ENCODE measurements at regions not wholly inside any gene's neighbourhood (a gene's known extent, or its start where the extent isn't known, plus 50 kb on each side); places are given as distances from the start of the nearest gene placed in this dataset.
"Not testable (repeated sequence)": the region's sequence is repeated elsewhere in the genome, so short reads cannot be mapped to it uniquely, and the experiment has no call there.

GRCh38 chr5:56383761-56384160 lies 150.6 kb upstream of the ANKRD55 start:
- Mint-ChIP-seq H3K4me3 (no peak overlapping the region), H3K27ac (no peak overlapping the region), H3K27me3 (peaks cover 4% of the 10 kb centered on the region), H3K36me3 (ENCODE audit: low read depth) (no peaks in the 10 kb centered on the region), H3K9me3 (no peaks in the 10 kb centered on the region), H3K4me1 (no peaks in the 10 kb centered on the region)
- DNase-seq: no peak
- CTCF ChIA-PET: no interaction called here
- POLR2A ChIA-PET: interaction anchor here (0.7 to 1.3 kb wide), 2 partner anchors 10 to 434 kb away, joined by 3 read pairs; no protein-coding TSS in a partner anchor

- Mint-ChIP-seq H3K36me3 (ENCODE audit: low read depth) (no peaks in the 10 kb centered on the region), H3K9me3 (no peaks in the 10 kb centered on the region), H3K27ac (no peak overlapping the region), H3K27me3 (peaks cover 4% of the 10 kb centered on the region), H3K4me1 (no peaks in the 10 kb centered on the region), H3K4me3 (no peak overlapping the region)
- CTCF ChIA-PET: no interaction called here
- POLR2A ChIA-PET: interaction anchor here (1.3 kb wide), 1 partner anchor 10 kb away, joined by 3 read pairs; no protein-coding TSS in a partner anchor
- no peak for DNase-seq
These were observed 149.8 kb upstream of the ANKRD55 start for GRCh38 chr5:56382896-56383295.

DNA sequence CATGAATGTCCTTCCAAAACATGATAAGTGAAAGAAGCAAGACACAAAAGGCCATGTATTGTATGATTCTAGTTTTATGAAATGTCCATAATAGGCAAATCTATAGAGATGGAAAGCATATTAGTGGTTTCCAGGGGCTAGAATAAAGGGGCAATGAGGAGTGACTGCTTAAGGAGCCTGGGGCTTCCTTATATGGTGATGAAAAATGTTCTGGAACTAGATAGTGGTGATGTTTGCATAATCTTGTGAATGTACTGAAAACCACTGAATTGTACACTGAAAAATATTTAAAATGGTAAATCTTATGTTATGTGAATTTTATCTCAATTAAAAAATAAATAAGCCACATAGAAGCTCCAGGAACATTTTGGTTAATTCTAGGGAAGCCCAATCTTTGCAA lies 144.4 kb upstream of the ANKRD55 start:
- Mint-ChIP-seq H3K4me3 (no peak overlapping the region), H3K9me3 (peaks cover 6% of the 10 kb centered on the region), H3K27ac (no peak overlapping the region), H3K27me3 (peaks cover 4% of the 10 kb centered on the region), H3K36me3 (ENCODE audit: low read depth) (peaks cover 5% of the 10 kb centered on the region), H3K4me1 (no peaks in the 10 kb centered on the region)
- ChIA-PET POLR2A (no interaction called here), CTCF (no interaction called here)
- no peak for DNase-seq

GRCh38 chr5:56376128-56376527 lies 143.0 kb upstream of the ANKRD55 start:
- no peak overlapping the region for H3K4me3 Mint-ChIP-seq
- H3K27ac Mint-ChIP-seq: no peak overlapping the region
- POLR2A ChIA-PET: no interaction called here
- CTCF ChIA-PET: interaction anchor here (0.6 kb wide), 1 partner anchor 963 kb away, joined by 4 read pairs; no protein-coding TSS in a partner anchor
- H3K36me3 Mint-ChIP-seq (ENCODE audit: low read depth): peaks cover 5% of the 10 kb centered on the region
- no peak for DNase-seq
- H3K4me1 Mint-ChIP-seq: no peaks in the 10 kb centered on the region
- peaks cover 6% of the 10 kb centered on the region for H3K9me3 Mint-ChIP-seq
- no peaks in the 10 kb centered on the region for H3K27me3 Mint-ChIP-seq

GRCh38 chr5:56375011-56375410 lies 141.9 kb upstream of the ANKRD55 start:
- Mint-ChIP-seq H3K36me3 (ENCODE audit: low read depth) (peaks cover 5% of the 10 kb centered on the region), H3K4me3 (no peak overlapping the region), H3K4me1 (no peaks in the 10 kb centered on the region), H3K27ac (no peak overlapping the region), H3K9me3 (peaks cover 6% of the 10 kb centered on the region), H3K27me3 (no peaks in the 10 kb centered on the region)
- DNase-seq: no peak
- ChIA-PET CTCF (no interaction called here), POLR2A (no interaction called here)

DNA sequence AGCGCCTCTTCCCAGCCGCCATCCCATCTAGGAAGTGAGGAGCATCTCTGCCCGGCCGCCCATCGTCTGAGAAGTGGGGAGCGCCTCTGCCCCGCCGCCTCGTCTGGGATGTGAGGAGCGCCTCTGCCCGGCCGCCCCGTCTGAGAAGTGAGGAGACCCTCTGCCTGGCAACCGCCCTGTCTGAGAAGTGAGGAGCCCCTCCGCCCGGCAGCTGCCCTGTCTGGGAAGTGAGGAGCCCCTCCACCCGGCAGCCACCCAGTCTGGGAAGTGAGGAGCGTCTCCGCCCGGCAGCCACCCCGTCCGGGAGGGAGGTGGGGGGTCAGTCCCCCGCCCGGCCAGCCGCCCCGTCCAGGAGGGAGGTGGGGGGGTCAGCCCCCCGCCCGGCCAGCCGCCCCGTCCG lies 139.4 kb upstream of the ANKRD55 start:
- H3K27ac Mint-ChIP-seq; H3K4me3 Mint-ChIP-seq; DNase-seq; H3K4me1 Mint-ChIP-seq; H3K27me3 Mint-ChIP-seq; H3K36me3 Mint-ChIP-seq (ENCODE audit: low read depth); POLR2A ChIA-PET; H3K9me3 Mint-ChIP-seq; CTCF ChIA-PET: not testable (repeated sequence)

GRCh38 chr5:56369361-56369811 lies 136.3 kb upstream of the ANKRD55 start:
- no peaks in the 10 kb centered on the region for H3K9me3 Mint-ChIP-seq
- ChIA-PET CTCF (no interaction called here), POLR2A (interaction anchor here (0.6 kb wide), 1 partner anchor 930 kb away, joined by 4 read pairs; no protein-coding TSS in a partner anchor)
- no peaks in the 10 kb centered on the region for H3K27me3 Mint-ChIP-seq
- no peaks in the 10 kb centered on the region for H3K4me1 Mint-ChIP-seq
- H3K4me3 Mint-ChIP-seq: no peak overlapping the region
- H3K36me3 Mint-ChIP-seq (ENCODE audit: low read depth): peaks cover 2% of the 10 kb centered on the region
- no peak overlapping the region for H3K27ac Mint-ChIP-seq
- DNase-seq: no peak

GRCh38 chr5:56367748-56368147 lies 134.6 kb upstream of the ANKRD55 start:
- no peak for DNase-seq
- Mint-ChIP-seq H3K27me3 (no peaks in the 10 kb centered on the region), H3K36me3 (ENCODE audit: low read depth) (no peaks in the 10 kb centered on the region), H3K4me3 (no peak overlapping the region), H3K4me1 (no peaks in the 10 kb centered on the region), H3K27ac (no peak overlapping the region), H3K9me3 (no peaks in the 10 kb centered on the region)
- CTCF ChIA-PET: no interaction called here
- POLR2A ChIA-PET: no interaction called here

DNA sequence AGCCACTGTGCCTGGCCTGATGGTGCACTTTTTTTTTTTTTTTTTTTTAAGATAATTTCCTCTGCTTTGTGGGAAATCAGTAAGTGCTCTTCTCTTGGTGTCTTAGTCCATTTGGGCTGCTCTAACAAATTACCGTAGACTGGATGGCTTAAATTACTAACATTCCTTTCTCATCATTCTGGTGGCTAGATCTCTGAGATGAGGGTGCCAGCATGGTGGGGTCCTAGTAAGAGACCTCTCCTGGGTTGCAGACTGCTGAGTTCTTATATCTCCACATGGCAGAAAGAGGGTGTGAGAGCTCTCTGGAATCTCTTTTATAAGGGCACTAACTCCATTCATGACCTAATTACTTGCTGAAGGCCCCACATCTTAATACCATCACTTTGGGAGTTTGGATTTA lies 133.9 kb upstream of the ANKRD55 start:
- Mint-ChIP-seq H3K27me3 (no peaks in the 10 kb centered on the region), H3K9me3 (no peaks in the 10 kb centered on the region), H3K36me3 (ENCODE audit: low read depth) (no peaks in the 10 kb centered on the region), H3K27ac (no peak overlapping the region), H3K4me3 (no peak overlapping the region), H3K4me1 (no peaks in the 10 kb centered on the region)
- no peak for DNase-seq
- ChIA-PET CTCF (interaction anchor here (0.7 kb wide), 1 partner anchor 1141 kb away, joined by 5 read pairs; no protein-coding TSS in a partner anchor), POLR2A (no interaction called here)

DNA sequence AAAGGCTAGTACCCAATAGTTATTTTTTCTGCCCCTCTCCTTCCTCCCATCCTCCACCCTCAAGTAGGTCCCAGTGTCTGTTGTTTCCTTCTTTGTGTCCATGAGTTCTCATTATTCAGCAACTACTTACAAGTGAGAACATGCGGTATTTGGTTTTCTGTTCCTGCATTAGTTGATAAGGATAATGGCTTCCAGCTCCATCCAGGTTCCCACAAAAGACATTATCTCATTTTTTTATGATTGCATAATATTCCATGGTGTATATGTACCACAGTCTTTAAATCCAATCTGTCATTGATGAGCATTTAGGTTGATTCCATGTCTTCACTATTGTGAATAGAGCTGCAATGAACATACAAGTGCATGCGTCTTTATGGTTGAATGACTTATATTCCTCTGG lies 128.3 kb upstream of the ANKRD55 start:
- H3K9me3 Mint-ChIP-seq: no peaks in the 10 kb centered on the region
- no peaks in the 10 kb centered on the region for H3K4me1 Mint-ChIP-seq
- no peaks in the 10 kb centered on the region for H3K27me3 Mint-ChIP-seq
- POLR2A ChIA-PET: no interaction called here
- CTCF ChIA-PET: no interaction called here
- DNase-seq: no peak
- H3K4me3 Mint-ChIP-seq: no peak overlapping the region
- H3K27ac Mint-ChIP-seq: no peak overlapping the region
- H3K36me3 Mint-ChIP-seq (ENCODE audit: low read depth): peaks cover 3% of the 10 kb centered on the region

GRCh38 chr5:56360816-56361215 lies 127.7 kb upstream of the ANKRD55 start:
- Mint-ChIP-seq H3K27ac (no peak overlapping the region), H3K36me3 (ENCODE audit: low read depth) (peaks cover 3% of the 10 kb centered on the region), H3K4me1 (no peaks in the 10 kb centered on the region), H3K9me3 (no peaks in the 10 kb centered on the region), H3K27me3 (no peaks in the 10 kb centered on the region), H3K4me3 (no peak overlapping the region)
- no peak for DNase-seq
- ChIA-PET CTCF (no interaction called here), POLR2A (no interaction called here)

- Mint-ChIP-seq H3K27ac (no peak overlapping the region), H3K9me3 (no peaks in the 10 kb centered on the region), H3K4me3 (no peak overlapping the region), H3K27me3 (no peaks in the 10 kb centered on the region), H3K36me3 (ENCODE audit: low read depth) (peaks cover 3% of the 10 kb centered on the region), H3K4me1 (no peaks in the 10 kb centered on the region)
- DNase-seq: no peak
- POLR2A ChIA-PET: no interaction called here
- CTCF ChIA-PET: no interaction called here
These were observed 126.9 kb upstream of the ANKRD55 start for GRCh38 chr5:56359809-56360685.

GRCh38 chr5:56358703-56359681 lies 125.9 kb upstream of the ANKRD55 start:
- Mint-ChIP-seq H3K4me3 (no peak overlapping the region), H3K27me3 (no peaks in the 10 kb centered on the region), H3K27ac (no peak overlapping the region), H3K9me3 (no peaks in the 10 kb centered on the region), H3K36me3 (ENCODE audit: low read depth) (peaks cover 3% of the 10 kb centered on the region), H3K4me1 (no peaks in the 10 kb centered on the region)
- ChIA-PET CTCF (no interaction called here), POLR2A (no interaction called here)
- no peak for DNase-seq
